Left renal cortex interstitium (tissue), 4 donors: ENCODE measurements at regions not wholly inside any gene's neighbourhood (a gene's known extent, or its start where the extent isn't known, plus 50 kb on each side); places are given as distances from the start of the nearest gene placed in this dataset.
A peak's percentile ranks its signal among the peaks of the same experiment; 100 is the strongest.

ENCODE experiments used
- DNase-seq, 4 donors: peaks; one replicate each; pipeline ENCODE4 v3.0.0-alpha.2; 2013; ENCODE audit warnings: low read depth in 4 of 4, low spot score in 2 of 4, missing footprints in 1 of 4

DNA sequence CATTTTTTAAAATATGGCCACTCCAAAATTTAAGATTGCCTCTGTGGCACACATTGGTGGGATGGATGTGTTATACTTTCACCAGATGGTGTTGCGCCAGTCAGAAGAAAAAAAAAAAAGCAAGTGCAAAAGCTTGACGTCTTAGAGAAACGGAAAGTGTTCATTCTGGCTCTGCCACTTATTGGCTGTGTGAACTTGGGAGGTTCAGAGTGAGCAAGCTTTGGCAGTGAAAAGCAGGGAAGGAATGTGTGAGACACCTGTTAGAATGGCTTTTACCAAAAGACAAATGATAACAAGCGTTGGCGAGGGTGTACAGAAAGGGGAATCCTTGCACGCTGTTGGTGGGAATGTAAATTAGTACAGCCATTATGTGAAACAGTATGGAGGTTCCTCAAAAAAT, 298.0 kb downstream of the TMEM114 start:
- DNase-seq: no peak

DNA sequence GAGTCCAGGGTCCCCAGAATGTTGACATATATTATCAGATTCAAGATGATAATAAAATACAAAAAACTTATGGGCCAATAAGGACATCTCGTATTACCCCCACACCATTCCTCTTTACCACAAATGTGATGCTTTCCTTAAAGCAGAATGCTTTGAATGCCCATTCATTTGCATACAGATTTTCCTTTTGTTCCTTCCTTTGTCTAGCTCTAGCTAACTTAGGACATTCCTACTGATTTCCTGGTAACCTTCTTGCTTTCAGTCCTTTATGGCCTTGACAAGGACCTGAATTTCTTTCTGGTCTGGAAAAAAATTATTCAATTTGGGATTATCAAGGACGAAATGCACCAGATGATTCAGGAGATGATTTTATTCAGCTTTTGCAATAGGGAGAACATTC, 304.0 kb downstream of the TMEM114 start:
- no peak for DNase-seq

DNA sequence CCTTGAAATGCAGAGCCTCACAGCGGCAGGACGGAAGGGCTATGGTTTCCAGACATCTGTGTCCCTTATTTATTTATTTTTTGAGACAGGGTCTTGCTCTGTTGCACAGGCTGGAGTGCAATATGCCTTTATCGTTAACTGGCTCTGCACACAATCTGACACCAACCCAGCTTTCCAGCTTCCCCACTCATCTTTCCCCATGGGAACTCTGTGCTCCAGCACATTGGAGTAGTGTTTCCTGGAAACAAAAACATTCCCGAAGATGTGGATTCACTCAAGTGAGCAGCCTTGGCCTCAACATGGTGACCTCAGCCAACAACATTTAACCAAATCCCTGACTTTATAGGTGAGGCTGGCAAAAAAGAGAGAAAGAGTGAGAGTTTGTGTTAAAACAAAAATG, 307.1 kb downstream of the TMEM114 start:
- DNase-seq: peak in 3 of 4 donors; percentile 7 to 28 (median 25)

DNA sequence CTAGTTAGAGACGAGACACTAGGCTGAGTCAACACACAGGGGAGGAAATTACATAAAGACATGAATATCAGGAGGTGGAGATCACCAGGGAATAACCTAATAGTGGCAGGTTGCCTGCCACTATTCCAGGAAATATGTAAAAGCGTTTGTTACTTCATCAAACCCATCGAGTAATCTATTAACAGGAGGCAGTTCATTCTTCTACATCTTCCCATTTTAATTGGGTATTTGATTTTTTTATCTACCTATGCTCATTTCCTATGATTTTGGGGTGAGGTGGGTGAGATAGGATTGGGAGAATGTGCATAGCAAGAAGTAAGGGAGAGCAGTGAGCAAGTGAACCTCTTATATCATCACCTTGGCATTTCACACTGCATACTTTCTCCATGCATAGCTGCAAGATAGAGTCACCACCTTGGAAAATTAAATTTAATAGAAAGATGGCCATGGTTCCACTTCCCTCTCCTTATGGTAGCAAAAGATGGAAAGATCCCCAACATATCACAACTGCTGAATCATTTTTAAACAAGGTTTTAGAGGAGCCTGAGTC, 312.2 kb downstream of the TMEM114 start:
- DNase-seq: no peak

DNA sequence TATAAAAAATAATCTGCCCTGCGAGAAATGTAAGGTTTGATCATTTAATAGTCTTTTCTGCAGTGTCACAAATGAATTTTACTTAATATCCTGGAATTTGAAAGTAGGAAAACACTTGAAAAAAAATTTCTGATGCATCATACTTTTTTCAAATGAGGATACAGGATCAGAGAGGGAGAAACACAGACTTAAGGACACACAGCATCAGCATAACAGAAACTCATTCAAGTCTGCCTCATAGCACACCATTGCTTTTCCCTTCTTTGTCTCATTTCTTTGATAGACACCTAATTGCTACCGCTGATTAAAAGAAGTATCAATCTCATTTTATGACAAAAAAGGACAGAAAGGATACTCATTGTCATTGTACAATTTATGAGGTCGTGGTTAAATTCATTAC, 319.0 kb downstream of the TMEM114 start:
- DNase-seq: no peak

DNA sequence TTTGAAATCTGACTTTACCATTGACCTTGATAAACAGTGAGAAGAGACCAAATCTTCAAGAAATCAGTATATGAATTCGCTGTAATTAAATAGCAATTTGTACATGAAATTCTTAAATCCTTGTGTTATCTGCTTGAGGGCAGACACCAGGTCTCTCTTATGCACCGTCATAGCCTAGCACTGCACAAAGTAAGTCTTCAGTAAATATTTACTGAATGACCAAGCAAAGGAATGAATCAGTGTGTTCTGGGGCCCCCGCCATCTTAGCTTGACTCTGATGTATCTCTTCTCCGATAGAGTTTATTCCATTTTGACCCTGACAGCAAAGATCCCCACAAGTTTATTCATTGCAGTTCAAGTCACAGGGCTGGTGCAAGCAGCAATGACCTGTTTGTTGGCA, 328.0 kb downstream of the TMEM114 start:
- no peak for DNase-seq

DNA sequence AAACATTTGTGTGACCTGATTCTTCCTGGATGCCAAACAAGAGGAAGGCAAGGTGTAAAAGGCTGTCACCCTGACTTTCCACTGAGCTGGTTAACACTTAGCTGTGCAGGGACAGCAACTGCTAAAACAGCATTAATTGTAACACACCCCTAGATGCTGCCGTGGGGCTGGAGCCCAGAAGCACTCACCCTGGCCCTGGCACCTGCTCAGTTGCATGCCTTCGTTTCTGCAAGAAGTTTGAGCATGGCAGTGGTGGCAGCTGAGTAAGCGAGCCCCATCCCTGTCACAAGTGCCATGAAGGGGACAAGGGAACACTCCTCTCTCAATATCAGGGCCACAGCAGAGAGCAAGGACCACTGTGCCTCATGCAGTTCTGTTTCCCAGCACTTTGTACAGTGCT, 330.2 kb downstream of the TMEM114 start:
- DNase-seq: no peak

DNA sequence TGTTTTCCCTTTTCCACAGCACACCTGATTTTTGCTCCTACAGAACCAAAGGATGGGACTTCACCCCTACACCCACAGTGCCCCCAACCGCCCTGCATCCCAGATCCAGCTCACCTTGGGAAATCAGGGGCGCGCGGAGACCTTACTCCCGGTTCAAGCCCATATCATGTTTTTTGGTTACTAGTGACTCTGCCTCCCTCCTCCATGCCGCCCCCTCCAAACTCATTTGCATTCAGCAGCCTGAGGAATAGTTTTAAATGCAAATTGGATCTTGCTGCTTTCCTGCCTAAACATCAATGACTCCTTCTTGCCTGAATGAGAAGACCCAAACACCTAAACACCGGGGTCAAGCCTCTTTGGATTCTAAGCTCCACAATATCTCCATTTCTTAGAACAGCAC, 331.8 kb downstream of the TMEM114 start:
- DNase-seq: no peak

DNA sequence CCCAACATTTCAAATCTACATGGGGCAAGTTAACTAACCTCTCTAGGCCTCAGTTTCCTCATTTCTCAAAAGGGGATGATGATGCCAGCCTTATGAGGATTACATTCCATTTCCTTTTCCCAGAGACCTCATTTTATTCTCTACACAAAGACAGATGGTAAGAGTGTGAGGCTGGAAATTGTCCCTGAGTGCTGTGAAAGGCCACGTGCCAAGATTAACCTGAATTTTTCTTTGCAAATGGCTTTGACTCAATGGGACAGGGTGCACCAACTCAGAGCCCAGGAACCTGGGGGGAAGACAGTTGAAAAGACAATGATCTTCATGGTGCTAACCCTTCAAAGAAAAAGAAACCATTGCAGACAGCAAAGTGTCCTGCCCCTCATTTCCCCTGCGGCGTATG, 332.8 kb downstream of the TMEM114 start:
- no peak for DNase-seq

DNA sequence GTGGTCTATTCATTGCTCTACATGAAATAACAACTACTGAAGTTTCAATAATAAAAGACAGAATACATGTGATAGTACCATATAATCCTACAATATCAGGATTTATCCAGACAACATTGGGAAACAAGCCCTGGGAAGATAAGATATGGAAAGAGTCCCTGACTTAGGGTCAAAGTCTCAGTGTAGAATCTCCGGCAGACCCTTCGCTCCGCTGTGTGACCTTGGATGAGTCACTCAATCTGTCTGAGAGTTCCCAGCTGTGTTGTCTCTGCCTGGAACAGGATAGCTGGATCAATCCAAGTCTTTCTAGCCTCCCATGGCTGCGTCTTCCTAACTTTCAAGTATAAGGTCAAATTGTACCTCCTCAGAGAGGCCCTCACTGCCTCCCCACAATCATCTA, 335.9 kb downstream of the TMEM114 start:
- no peak for DNase-seq

DNA sequence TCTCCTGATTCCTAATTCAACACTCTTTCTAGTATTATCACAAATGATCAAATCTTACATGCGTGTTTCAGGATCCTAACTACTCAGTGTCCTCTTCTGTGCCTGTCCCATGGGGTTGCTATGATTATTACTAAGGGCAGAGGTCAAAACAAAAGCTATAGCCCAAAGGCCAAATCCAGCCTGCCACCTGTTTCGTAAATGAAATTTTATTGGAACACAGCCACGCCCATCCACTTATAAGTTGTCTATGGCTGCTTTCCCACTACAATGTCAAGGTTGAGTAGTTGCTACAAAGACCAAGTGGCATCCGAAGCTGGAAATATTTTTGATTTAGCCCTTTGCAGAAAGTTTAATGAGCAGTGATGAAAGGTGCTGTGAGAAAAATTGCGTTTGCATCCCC, 336.6 kb downstream of the TMEM114 start:
- DNase-seq: no peak

DNA sequence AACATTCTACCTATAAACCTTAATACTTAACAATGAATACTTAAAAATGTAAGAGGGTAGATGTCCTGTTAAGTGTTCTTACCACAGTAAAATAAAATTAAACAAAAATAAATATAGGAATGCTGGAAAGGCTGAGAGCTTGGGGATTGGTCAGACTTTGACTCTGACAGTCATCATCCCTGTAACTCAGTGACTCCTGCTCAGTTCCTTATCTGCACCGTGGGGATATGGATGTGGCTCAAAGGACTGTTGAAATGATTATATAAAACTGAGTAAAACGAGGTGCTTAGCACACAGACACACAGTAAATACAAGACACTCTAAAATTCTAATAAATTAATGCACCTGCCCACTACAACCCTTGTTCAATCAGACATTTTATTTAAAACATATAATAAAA, 338.6 kb downstream of the TMEM114 start:
- no peak for DNase-seq

DNA sequence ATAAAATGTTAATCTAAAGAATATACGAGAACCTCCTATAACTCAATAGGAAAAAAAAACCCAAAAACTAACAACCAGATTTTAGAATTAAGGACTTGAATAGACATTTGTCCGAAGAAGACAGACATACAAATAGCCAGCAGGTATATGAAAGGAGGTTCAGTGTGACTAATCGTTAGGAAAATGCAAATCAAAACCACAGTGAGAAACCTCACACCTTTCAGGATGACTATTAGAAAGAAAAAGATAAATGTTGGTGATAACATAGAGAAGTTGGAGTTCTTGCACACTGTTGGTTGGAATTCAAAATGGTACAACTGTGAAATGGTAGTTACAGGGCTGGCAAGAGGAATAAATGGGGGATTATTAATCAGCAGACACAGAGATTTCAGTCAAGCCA, 339.0 kb downstream of the TMEM114 start:
- DNase-seq: no peak

DNA sequence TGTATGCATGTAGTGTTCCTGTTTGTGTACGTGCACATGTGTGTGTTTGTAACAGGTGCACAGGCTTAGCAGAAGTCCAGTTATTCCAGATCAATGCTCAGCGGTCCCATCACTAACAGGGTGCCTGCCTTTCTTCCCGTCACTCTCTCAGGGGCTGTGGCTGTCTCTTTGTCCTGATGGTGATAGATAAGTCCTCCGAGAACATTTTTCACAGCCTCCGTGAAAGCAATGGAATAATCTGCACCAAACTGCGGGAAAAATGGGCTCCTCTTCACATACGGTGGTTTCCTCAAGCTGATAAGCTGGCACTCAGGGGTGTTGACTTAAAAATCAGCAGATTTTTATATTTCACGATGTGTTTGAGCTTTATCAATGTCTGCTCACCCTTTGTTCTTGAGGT, 342.3 kb downstream of the TMEM114 start:
- DNase-seq: no peak

DNA sequence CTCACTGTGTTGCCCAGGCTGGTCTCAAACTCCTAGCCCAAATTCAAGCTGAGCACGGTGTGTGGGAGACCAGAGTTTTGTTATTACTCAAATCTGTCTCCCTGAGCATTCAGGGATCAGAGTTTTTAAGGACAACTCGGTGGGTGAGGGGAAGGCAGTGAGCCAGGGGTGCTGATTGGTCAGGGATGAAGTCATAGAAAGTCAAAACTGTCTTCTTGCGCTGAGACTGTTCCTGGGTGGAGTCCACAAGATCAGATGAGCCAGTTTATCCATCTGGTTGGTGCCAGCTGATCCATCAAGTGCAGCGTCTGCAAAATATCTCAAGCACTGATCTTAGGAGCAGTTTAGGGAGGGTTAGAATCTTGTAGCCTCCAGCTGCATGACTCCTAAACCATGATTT, 346.3 kb downstream of the TMEM114 start:
- no peak for DNase-seq

DNA sequence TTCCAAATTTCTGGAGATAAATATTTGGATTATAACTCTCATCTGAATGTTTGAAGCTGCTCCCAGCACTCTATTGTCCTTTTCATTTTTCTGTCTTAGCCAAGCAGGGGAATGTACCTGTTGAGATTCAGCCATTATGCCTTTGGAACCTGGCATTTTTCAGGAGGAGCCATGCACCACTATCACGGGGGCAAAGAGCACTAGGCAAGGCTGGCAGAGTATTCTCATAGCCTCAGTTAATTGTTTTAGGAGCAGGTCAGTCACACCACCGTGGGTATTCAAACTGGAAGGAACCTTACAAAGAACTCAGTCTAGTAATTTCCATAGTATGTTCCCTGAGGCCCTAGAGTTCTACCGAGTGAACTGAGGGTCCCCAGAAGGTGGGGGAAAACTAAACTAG, 348.9 kb downstream of the TMEM114 start:
- DNase-seq: no peak

DNA sequence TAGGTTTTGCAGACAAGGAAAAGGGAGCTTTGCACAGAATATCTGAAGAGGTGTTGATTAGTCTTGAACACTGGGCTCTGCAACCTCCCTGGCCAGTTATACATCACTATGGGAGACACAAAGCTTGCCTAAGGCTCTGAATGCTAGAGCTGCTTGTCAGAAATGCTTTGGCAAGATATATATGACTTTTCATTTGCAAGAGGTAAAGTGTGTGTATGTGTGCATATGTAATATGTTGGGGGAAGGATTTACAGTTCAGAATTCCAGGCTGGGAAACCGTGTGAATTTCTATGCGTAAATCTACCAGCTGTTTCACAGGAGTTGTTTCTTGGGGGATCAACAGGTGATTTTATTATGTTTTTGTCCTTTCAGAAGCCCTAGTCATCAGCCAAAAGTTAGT, 350.9 kb downstream of the TMEM114 start:
- no peak for DNase-seq

DNA sequence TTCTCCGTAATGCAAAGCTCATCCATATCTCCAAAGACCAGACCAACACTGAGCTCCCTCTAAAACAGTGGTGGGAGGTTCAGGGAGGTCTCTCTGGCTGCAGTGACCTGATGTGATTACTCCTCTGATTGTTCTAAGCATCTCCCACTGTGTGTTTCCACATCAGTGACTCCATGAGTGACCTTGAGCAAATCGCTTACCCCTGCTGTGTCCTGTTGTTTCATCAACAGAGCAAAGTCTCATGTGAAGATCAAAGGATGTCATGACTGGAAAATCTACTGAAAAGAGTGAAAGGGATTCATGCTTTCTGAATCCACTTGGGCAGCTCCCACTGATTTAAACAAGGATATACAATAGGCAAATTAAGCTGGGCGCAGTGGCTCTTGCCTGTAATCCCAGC, 352.9 kb downstream of the TMEM114 start:
- no peak for DNase-seq

DNA sequence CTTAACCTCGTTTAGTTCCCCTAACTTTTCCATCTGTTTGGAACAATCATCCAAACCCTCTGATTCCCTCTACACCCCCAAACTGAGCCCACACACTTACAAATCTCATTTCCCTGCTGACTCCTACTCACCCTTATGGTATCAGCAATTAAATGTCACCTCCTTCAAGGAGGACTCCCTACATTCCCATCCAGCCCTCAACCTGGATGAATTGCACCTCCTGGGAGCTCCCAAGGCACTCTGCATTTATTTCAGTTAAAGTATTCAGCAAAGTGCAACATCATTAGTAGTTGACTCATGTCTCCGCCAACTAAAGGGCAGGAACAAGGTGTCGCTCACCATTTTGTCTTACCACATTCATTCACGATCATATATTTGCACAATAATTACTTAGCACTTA, 353.5 kb downstream of the TMEM114 start:
- no peak for DNase-seq

DNA sequence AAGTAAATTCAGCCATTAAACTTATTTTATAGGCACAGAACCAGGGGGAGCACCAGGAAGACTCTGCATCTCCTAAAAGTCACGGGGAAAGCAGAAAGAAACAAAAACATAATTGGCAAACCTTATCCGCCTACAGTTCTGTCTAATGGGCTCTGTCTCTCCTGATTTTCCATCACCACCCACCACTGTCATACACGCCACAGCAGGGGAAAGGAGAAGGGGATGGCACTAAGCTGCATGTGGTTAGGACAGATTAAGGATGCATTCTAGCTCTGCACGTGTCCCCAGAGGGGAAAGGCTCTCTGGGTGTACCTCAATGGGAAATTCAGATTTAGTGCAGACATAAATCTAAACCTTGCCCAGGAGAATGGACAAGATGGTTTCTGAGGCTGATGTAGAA, 359.8 kb downstream of the TMEM114 start:
- DNase-seq: no peak

DNA sequence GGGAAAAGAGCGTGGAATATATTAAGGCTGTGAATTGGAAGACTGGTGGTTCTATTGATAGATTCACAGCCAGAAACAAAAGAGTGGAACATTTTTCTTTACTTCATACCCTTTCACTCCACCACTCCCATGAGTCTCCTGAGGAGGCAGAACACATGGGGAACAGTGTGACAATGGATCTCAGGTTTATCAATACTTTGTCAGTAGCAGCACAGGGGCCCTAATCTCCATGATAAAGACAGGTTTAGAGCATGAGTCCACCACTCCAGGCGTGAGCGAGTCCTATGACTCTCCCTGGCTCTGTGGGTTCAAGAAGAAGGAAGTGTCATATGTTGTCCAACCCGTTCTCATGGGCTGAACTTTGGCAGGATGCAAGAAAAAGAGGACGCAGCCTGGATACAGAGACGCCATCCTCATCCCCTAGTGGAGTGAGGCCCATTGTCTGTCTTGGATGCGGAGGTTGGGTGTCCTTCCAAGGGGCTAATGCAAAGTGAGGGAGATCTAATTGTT, 361.2 kb downstream of the TMEM114 start:
- no peak for DNase-seq

DNA sequence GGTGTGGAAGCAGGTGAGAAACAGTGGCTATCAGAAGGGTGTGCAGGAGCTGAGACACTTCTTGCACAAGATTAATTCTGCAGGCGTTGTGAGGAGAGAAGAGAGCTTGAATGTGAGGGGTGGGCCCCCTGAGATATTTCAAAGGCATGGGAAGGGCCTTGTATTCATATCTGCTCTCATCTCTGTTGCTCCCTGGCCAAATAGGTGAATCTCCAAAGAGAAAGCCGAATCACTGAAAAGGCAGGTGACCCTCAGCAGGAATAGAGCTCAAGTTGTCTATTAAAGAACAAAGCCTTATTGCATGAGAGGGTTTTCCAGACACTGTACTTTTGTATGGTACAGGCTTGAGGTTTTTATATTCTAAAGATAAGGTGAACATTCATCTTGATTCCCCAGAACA, 373.1 kb downstream of the TMEM114 start:
- DNase-seq: no peak

DNA sequence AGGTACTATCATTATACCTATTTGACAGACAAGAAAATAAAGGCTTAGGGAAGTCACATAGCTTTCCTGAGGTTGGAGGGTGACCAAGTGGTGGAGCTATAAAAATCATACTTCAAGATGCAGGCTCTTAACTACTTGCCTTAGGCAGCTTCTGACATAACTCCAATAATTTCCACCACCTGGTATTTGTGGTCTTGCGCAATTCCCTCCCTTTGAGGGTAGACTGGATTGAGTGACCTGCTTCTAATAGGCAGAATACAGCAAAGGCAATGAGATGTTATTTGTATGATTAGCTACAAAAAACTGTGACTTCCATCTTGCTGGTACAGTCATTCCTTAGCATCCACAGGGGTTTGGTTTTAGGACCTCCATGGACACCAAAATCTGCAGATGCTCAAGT, 385.5 kb downstream of the TMEM114 start:
- DNase-seq: no peak
